ENCODE measurements at regions not wholly inside any gene's neighbourhood (a gene's known extent, or its start where the extent isn't known, plus 50 kb on each side); places are given as distances from the start of the nearest gene placed in this dataset.
"Not testable (repeated sequence)": the region's sequence is repeated elsewhere in the genome, so short reads cannot be mapped to it uniquely, and the experiment has no call there.

DNA sequence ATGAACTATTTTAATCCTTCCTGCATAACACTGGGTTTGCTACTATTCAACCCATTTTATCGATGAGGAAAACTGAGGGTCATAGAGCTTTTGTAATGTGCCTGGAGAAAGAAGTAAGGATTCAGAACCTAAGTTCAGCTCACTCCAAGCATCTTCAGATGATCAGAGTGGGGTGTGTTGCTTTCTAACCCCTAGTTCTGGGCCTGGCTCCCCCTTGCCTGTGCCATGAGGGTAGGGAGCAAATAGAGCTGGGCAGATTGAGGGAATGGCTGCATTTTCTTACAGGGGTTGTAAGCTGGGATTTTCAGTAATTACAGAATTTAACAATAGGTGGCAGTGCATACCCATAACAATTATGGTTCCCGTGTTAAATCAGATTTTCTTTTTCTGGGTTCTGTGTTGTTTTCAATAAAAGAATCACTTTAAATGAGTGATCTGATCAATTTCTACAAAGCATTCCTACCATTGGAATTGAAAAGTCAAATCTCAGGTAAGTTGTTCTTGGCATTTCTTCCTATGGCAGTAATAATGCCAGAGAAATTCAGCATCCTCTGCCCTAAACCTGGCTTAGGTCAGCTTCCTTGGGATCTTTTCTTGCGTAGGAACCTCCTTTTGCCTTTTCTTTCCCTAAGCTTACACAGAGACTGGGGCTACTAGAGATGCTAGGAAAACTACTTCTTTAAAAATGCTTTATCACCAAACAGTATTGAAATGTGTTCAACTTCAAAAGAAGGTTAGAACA is 103.8 kb upstream of the IL12A start:
- H3K4me3 ChIP-seq (ENCODE audit: low read length in 2 of 2) = no peak overlapping the region
- no peaks in the 10 kb centered on the region for H3K4me1 ChIP-seq (ENCODE audit: control insufficient read depth in 2 of 2, insufficient read depth in 2 of 2, low read length in 2 of 2)
- H3K36me3 ChIP-seq (ENCODE audit: control insufficient read depth in 2 of 2, insufficient read depth in 2 of 2, low read length in 1 of 2) = no peaks in the 10 kb centered on the region
- H3K27me3 ChIP-seq (ENCODE audit: control insufficient read depth in 2 of 2, insufficient read depth in 1 of 2, low read length in 1 of 2) = no peaks in the 10 kb centered on the region
- H3K9me3 ChIP-seq (ENCODE audit: control insufficient read depth in 2 of 2, insufficient read depth in 1 of 2, low read length in 1 of 2) = no peaks in the 10 kb centered on the region
- no peak overlapping the region for H3K27ac ChIP-seq (ENCODE audit: low read depth in 1 of 2, low read length in 1 of 2)
- 78% methylated on average over 3 of the region's 3 CpGs for WGBS
- peak in 8 of 9 donors; percentile 7 to 53 (median 17) for DNase-seq (ENCODE audit: low read depth in 6 of 9, low spot score in 9 of 9)

- Histone ChIP-seq H3K9me3 (ENCODE audit: control insufficient read depth in 2 of 2, insufficient read depth in 1 of 2, low read length in 1 of 2) (no peaks in the 10 kb centered on the region), H3K27ac (ENCODE audit: low read depth in 1 of 2, low read length in 1 of 2) (no peak overlapping the region), H3K4me1 (ENCODE audit: control insufficient read depth in 2 of 2, insufficient read depth in 2 of 2, low read length in 2 of 2) (no peaks in the 10 kb centered on the region), H3K36me3 (ENCODE audit: control insufficient read depth in 2 of 2, insufficient read depth in 2 of 2, low read length in 1 of 2) (no peaks in the 10 kb centered on the region), H3K27me3 (ENCODE audit: control insufficient read depth in 2 of 2, insufficient read depth in 1 of 2, low read length in 1 of 2) (no peaks in the 10 kb centered on the region), H3K4me3 (ENCODE audit: low read length in 2 of 2) (no peak overlapping the region)
- DNase-seq (ENCODE audit: low read depth in 6 of 9, low spot score in 9 of 9) = no peak
- 92% methylated on average over 3 of the region's 3 CpGs for WGBS
These were observed 102.6 kb upstream of the IL12A start for GRCh38 chr3:159886050-159886449.

- not testable (repeated sequence) for H3K27ac ChIP-seq (ENCODE audit: low read depth in 1 of 2, low read length in 1 of 2); H3K27me3 ChIP-seq (ENCODE audit: control insufficient read depth in 2 of 2, insufficient read depth in 1 of 2, low read length in 1 of 2); DNase-seq (ENCODE audit: low read depth in 6 of 9, low spot score in 9 of 9); H3K4me3 ChIP-seq (ENCODE audit: low read length in 2 of 2); H3K9me3 ChIP-seq (ENCODE audit: control insufficient read depth in 2 of 2, insufficient read depth in 1 of 2, low read length in 1 of 2); H3K36me3 ChIP-seq (ENCODE audit: control insufficient read depth in 2 of 2, insufficient read depth in 2 of 2, low read length in 1 of 2); H3K4me1 ChIP-seq (ENCODE audit: control insufficient read depth in 2 of 2, insufficient read depth in 2 of 2, low read length in 2 of 2)
- 98% methylated on average over 6 of the region's 6 CpGs for WGBS
These were observed 102.1 kb upstream of the IL12A start for GRCh38 chr3:159886530-159886929.

GRCh38 chr3:159887168-159887567 is 101.5 kb upstream of the IL12A start:
- WGBS = 96% methylated on average over 5 of the region's 5 CpGs
- H3K27ac ChIP-seq (ENCODE audit: low read depth in 1 of 2, low read length in 1 of 2) = no peak overlapping the region
- H3K4me1 ChIP-seq (ENCODE audit: control insufficient read depth in 2 of 2, insufficient read depth in 2 of 2, low read length in 2 of 2) = no peaks in the 10 kb centered on the region
- no peaks in the 10 kb centered on the region for H3K9me3 ChIP-seq (ENCODE audit: control insufficient read depth in 2 of 2, insufficient read depth in 1 of 2, low read length in 1 of 2)
- H3K4me3 ChIP-seq (ENCODE audit: low read length in 2 of 2) = no peak overlapping the region
- H3K36me3 ChIP-seq (ENCODE audit: control insufficient read depth in 2 of 2, insufficient read depth in 2 of 2, low read length in 1 of 2) = no peaks in the 10 kb centered on the region
- DNase-seq (ENCODE audit: low read depth in 6 of 9, low spot score in 9 of 9) = no peak
- no peaks in the 10 kb centered on the region for H3K27me3 ChIP-seq (ENCODE audit: control insufficient read depth in 2 of 2, insufficient read depth in 1 of 2, low read length in 1 of 2)

DNA sequence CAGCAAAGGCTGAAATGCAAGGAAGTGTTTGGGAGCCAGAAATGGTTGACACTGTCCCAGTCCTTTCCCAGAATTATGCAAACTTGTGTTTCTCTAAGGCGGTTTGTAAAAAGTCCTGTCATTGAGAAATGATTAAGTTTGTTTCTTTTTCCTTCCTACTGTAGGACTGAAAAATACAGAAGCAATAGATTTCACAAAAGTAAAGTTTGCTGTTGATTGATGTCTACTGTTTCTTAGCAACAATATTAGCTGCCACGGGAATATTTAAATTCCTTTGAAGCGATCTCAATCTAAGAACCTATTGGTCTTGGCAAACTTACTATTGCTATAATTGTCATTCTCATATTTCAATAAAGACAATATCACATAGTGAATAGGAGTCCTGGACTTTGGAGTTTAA is 100.7 kb upstream of the IL12A start:
- Histone ChIP-seq H3K4me1 (ENCODE audit: control insufficient read depth in 2 of 2, insufficient read depth in 2 of 2, low read length in 2 of 2) (no peaks in the 10 kb centered on the region), H3K36me3 (ENCODE audit: control insufficient read depth in 2 of 2, insufficient read depth in 2 of 2, low read length in 1 of 2) (no peaks in the 10 kb centered on the region), H3K9me3 (ENCODE audit: control insufficient read depth in 2 of 2, insufficient read depth in 1 of 2, low read length in 1 of 2) (no peaks in the 10 kb centered on the region), H3K27me3 (ENCODE audit: control insufficient read depth in 2 of 2, insufficient read depth in 1 of 2, low read length in 1 of 2) (no peaks in the 10 kb centered on the region), H3K27ac (ENCODE audit: low read depth in 1 of 2, low read length in 1 of 2) (no peak overlapping the region), H3K4me3 (ENCODE audit: low read length in 2 of 2) (no peak overlapping the region)
- 92% methylated on average over 3 of the region's 3 CpGs for WGBS
- no peak for DNase-seq (ENCODE audit: low read depth in 6 of 9, low spot score in 9 of 9)

DNA sequence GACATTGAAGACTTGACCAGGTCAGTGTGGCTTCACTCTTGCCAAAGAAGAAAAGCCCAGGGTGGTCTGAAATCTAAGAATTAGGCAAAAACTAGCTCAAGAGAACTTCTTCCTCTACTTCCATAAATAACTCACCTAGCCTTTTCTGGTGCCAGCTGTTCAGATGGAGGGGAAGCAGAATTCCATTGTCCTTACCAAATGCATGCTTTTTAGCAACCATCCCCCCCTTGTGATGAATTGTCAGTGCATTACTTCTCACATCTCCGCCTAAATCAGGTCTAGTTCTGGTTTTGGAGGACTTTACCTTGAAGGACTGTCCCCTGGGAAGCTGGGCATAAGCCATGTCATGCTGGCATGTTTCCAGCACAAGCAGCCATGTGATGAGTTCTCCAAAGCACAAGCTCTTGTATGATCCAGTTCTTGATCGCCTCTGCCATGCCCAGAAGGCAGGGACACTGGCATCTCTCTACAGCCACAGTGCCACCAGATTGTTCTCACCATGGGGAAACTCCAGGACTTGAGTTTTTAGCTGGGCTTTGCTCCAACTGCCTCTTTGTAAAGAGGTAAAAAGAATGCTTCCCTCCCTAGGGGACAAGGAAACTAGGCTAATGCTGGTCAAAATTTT is 96.4 kb upstream of the IL12A start:
- Histone ChIP-seq H3K27ac (ENCODE audit: low read depth in 1 of 2, low read length in 1 of 2) (no peak overlapping the region), H3K9me3 (ENCODE audit: control insufficient read depth in 2 of 2, insufficient read depth in 1 of 2, low read length in 1 of 2) (no peaks in the 10 kb centered on the region), H3K27me3 (ENCODE audit: control insufficient read depth in 2 of 2, insufficient read depth in 1 of 2, low read length in 1 of 2) (no peaks in the 10 kb centered on the region), H3K36me3 (ENCODE audit: control insufficient read depth in 2 of 2, insufficient read depth in 2 of 2, low read length in 1 of 2) (no peaks in the 10 kb centered on the region), H3K4me1 (ENCODE audit: control insufficient read depth in 2 of 2, insufficient read depth in 2 of 2, low read length in 2 of 2) (no peaks in the 10 kb centered on the region), H3K4me3 (ENCODE audit: low read length in 2 of 2) (no peak overlapping the region)
- WGBS = 97% methylated on average over 2 of the region's 2 CpGs
- no peak for DNase-seq (ENCODE audit: low read depth in 6 of 9, low spot score in 9 of 9)

- no peaks in the 10 kb centered on the region for H3K9me3 ChIP-seq (ENCODE audit: control insufficient read depth in 2 of 2, insufficient read depth in 1 of 2, low read length in 1 of 2)
- DNase-seq (ENCODE audit: low read depth in 6 of 9, low spot score in 9 of 9) = no peak
- H3K4me3 ChIP-seq (ENCODE audit: low read length in 2 of 2) = no peak overlapping the region
- H3K27me3 ChIP-seq (ENCODE audit: control insufficient read depth in 2 of 2, insufficient read depth in 1 of 2, low read length in 1 of 2) = no peaks in the 10 kb centered on the region
- H3K27ac ChIP-seq (ENCODE audit: low read depth in 1 of 2, low read length in 1 of 2) = no peak overlapping the region
- 99% methylated on average over 1 of the region's 1 CpG for WGBS
- H3K4me1 ChIP-seq (ENCODE audit: control insufficient read depth in 2 of 2, insufficient read depth in 2 of 2, low read length in 2 of 2) = no peaks in the 10 kb centered on the region
- no peaks in the 10 kb centered on the region for H3K36me3 ChIP-seq (ENCODE audit: control insufficient read depth in 2 of 2, insufficient read depth in 2 of 2, low read length in 1 of 2)
These were observed 95.8 kb upstream of the IL12A start for GRCh38 chr3:159892801-159893200.

DNA sequence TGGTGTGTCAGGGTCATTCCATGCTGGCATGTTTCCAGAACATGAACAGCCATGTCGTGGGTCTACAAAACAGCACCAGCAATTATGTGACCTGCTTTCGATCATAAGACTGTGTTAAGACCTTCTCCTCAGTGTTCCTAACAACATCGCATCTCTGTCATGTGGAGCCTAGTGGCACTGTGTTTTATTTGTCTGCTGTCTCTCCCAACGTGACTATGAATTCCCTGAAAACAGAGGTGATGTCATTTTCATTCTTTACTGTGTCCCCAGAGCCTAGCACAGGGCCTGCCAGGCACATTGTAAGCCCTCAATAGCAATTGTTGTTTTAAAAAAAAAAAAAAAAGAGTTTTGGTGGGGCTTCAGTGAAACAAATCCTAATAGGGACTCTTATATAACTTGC is 94.2 kb upstream of the IL12A start:
- Histone ChIP-seq H3K27me3 (ENCODE audit: control insufficient read depth in 2 of 2, insufficient read depth in 1 of 2, low read length in 1 of 2) (no peaks in the 10 kb centered on the region), H3K9me3 (ENCODE audit: control insufficient read depth in 2 of 2, insufficient read depth in 1 of 2, low read length in 1 of 2) (no peaks in the 10 kb centered on the region), H3K4me3 (ENCODE audit: low read length in 2 of 2) (no peak overlapping the region), H3K27ac (ENCODE audit: low read depth in 1 of 2, low read length in 1 of 2) (no peak overlapping the region), H3K36me3 (ENCODE audit: control insufficient read depth in 2 of 2, insufficient read depth in 2 of 2, low read length in 1 of 2) (no peaks in the 10 kb centered on the region), H3K4me1 (ENCODE audit: control insufficient read depth in 2 of 2, insufficient read depth in 2 of 2, low read length in 2 of 2) (no peaks in the 10 kb centered on the region)
- 97% methylated on average over 4 of the region's 4 CpGs for WGBS
- DNase-seq (ENCODE audit: low read depth in 6 of 9, low spot score in 9 of 9) = no peak

DNA sequence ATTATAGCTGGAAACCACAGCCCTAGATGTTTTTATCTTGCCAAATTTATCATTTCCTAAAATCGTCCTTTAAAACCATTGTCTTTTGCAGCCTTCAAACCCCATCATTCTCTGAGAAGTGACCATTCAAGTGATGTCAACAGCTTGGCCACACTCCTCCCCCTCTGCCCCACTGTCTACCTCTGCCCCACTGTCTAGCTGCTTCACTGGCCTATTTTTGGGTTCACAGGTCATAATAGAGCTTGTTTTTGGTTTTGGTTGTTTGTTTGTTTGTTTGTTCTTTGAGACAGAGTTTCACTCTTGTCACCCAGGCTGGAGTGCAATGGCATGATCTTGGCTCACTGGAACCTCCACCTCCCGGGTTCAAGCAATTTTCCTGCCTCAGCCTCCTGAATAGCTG is 93.2 kb upstream of the IL12A start:
- Histone ChIP-seq H3K4me1 (ENCODE audit: control insufficient read depth in 2 of 2, insufficient read depth in 2 of 2, low read length in 2 of 2) (no peaks in the 10 kb centered on the region), H3K27me3 (ENCODE audit: control insufficient read depth in 2 of 2, insufficient read depth in 1 of 2, low read length in 1 of 2) (no peaks in the 10 kb centered on the region), H3K4me3 (ENCODE audit: low read length in 2 of 2) (no peak overlapping the region), H3K9me3 (ENCODE audit: control insufficient read depth in 2 of 2, insufficient read depth in 1 of 2, low read length in 1 of 2) (no peaks in the 10 kb centered on the region), H3K27ac (ENCODE audit: low read depth in 1 of 2, low read length in 1 of 2) (no peak overlapping the region), H3K36me3 (ENCODE audit: control insufficient read depth in 2 of 2, insufficient read depth in 2 of 2, low read length in 1 of 2) (no peaks in the 10 kb centered on the region)
- 98% methylated on average over 2 of the region's 2 CpGs for WGBS
- no peak for DNase-seq (ENCODE audit: low read depth in 6 of 9, low spot score in 9 of 9)

All from thymus (tissue), 11 donors.